ENCODE measurements at regions not wholly inside any gene's neighbourhood (a gene's known extent, or its start where the extent isn't known, plus 50 kb on each side); places are given as distances from the start of the nearest gene placed in this dataset.

DNA sequence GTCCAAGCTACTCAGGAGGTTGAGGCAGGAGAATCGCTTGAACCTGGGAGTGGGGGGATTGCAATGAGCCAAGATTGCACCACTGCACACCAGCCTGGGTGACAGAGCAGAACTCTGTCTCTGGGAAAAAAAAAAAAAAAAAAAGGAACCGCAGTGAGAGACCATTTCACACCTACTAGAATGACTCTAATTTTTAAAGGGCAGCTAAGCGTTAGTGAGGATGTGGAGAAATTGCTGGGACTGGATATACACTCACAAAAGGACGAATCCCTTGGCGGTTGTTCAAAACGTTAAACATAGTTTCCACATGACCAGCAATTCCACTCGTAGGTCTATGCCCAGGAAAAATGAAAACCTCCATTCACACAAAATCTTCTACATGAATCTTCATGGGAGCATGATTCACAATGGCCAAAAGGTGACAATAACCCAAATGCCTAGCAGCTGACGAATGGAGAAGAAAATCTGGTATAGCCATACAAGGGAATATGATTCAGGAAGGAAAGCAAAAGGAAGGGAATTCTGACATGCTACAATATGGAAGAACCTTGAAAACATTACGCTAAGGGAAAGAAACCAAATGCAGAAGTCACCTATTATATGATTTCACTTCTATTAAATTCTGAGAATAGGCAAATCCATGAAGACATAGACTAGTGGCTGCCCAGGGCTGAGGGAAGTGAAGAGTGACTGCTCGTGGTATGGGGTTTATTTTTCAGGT lies 127.0 kb downstream of the CHSY1 start:
- Histone ChIP-seq H3K4me3 (no peak overlapping the region), H3K27ac (no peak overlapping the region)
- no peak for DNase-seq (ENCODE audit: low spot score)
- TF ChIP-seq, protein P1, sequence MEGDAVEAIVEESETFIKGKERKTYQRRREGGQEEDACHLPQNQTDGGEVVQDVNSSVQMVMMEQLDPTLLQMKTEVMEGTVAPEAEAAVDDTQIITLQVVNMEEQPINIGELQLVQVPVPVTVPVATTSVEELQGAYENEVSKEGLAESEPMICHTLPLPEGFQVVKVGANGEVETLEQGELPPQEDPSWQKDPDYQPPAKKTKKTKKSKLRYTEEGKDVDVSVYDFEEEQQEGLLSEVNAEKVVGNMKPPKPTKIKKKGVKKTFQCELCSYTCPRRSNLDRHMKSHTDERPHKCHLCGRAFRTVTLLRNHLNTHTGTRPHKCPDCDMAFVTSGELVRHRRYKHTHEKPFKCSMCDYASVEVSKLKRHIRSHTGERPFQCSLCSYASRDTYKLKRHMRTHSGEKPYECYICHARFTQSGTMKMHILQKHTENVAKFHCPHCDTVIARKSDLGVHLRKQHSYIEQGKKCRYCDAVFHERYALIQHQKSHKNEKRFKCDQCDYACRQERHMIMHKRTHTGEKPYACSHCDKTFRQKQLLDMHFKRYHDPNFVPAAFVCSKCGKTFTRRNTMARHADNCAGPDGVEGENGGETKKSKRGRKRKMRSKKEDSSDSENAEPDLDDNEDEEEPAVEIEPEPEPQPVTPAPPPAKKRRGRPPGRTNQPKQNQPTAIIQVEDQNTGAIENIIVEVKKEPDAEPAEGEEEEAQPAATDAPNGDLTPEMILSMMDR (IDR thresholded peaks at IDR 0.05): no peak

DNA sequence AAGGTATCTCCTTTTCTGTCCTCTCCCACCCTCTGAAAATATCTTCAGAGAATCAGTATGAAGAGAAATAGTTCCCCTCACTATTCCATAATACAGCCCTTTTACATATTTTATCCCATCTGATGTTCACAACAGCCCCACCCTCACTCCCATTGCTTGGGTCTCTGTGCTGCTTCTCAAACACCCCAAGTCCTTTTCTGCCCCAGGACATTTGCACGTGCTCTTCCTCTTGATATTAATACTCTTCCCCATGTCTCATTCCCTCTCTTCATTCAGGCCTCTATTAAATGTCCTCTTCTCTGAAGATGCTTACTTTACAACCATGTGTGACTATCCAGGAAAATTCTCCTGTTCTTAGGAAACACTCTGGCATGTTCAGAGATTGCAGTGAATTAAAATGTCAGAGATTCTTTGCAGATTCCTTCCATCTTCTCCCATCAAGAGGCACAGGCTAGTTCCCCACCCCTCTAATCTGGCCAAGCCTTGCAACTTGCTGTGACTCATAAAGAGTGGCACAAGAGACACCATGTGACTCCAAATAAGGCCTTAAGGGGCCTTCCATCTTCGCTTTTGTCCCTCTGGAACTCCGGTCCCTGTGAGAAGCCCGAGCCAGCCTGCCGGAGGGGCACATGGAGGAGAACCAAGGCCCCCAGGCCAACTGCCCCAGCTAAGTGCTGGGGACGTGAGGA lies 128.5 kb downstream of the CHSY1 start:
- Histone ChIP-seq H3K27ac (peak overlapping the region in 1 of 2 donors; percentile 58), H3K4me3 (no peak overlapping the region)
- TF ChIP-seq, protein P1 (IDR thresholded peaks at IDR 0.05): no peak
- no peak for DNase-seq (ENCODE audit: low spot score)

DNA sequence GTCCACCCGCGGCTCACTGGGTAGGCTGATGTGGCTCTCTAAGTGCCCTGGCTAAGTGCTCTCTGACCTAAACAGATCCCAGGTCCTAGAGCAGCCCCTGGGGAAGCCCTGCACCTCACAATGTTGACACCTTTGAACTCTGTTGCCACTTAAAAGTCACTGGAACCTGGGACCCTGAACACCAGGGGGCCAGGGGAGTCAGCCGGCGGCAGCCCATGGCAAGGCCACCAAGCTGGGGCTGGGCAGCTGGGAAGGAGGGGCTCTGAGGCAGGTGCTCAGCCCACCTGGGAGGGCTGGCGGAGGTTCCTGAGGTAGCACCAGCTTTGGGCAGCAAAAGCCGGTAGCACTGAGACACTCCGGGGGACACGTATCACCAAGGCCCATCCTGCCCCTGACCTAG lies 129.0 kb downstream of the CHSY1 start:
- Histone ChIP-seq H3K4me3 (no peak overlapping the region), H3K27ac (peak overlapping the region in 1 of 2 donors; percentile 58)
- TF ChIP-seq, protein P1 (IDR thresholded peaks at IDR 0.05): no peak
- no peak for DNase-seq (ENCODE audit: low spot score)

DNA sequence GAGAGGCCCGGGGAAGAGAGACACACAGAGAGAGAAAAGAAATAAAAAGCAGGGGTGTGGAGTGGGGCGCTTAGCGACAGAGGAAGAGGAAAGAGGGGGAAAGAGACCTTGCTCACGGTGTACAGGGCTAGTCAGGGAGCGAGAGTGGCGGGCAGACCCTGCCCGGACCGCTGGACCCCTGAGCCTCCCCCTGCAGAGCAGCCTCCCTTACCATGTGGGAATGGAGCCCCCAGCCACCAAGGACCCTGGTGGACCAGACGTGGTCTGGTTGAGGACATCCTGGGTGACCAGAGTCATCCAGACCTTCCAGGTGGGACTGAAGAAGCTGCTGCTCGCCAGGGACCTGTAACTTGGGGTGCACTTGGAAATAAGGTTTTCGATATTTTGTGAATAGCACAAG lies 129.6 kb downstream of the CHSY1 start:
- Histone ChIP-seq H3K27ac (peak overlapping the region; percentile 58 to 84), H3K4me3 (peak overlapping the region; percentile 61)
- DNase-seq (ENCODE audit: low spot score): no peak
- TF ChIP-seq, protein P1 (IDR thresholded peaks at IDR 0.05): no peak

DNA sequence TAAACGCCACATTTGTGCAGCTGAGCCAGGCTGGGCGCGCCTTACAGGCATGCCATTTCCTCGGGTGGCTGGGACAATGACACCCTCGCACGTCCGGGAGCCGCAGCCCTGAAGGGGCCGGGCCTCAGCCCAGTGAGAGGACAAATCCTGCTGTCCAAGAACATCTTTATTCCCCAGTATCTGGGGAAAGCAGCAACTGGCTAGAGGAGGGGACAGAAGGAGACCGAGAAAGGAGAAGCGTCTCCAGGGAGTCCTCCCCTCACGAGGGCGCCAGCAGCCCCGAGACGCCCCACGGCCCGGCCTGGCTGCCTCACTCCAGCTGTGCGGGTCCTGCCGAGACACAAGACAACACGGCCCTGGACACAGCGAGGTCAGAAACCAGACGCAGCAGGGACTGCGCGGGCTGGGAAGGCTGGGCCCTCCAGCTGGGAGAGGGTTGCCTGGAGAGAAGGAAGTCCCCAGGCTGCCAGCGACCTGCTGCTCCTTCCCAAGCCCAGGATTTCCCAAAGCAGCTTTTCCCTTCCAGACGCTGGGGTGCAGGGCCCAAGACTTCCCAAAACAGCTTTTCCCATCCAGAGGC lies 130.2 kb downstream of the CHSY1 start:
- peak overlapping the region; percentile 61 for H3K4me3 ChIP-seq
- H3K27ac ChIP-seq: peak overlapping the region; percentile 81 to 84
- TF ChIP-seq, protein P1 (IDR thresholded peaks at IDR 0.05): no peak
- DNase-seq (ENCODE audit: low spot score): peak; percentile 85

DNA sequence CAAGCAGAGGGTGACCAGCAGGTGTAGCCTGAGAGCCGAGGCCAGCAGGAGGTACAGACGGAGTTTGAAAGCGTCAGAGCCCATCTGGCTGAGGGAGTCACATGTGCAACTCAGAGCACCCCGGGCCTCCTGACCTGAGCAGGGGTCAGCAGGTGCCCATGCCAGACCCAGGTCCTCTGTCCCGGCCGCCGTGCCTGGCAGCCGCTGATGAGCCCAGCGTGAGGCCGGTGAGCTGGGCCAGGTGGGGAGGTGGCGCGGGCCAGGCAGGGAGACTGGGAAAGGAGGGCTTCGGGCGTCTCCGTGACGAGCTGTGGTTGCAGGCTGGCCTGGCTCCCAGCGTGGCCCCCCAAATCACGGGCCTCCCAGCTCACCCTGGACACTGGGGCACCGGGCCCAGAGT lies 130.9 kb downstream of the CHSY1 start:
- peak overlapping the region; percentile 81 to 84 for H3K27ac ChIP-seq

More for the DNA sequence above, 130.9 kb downstream of the CHSY1 start:
- H3K4me3 ChIP-seq: peak overlapping the region; percentile 61
- TF ChIP-seq, protein P1 (IDR thresholded peaks at IDR 0.05): no peak
- DNase-seq (ENCODE audit: low spot score): no peak

Data from coronary artery (tissue), 2 donors.